Amniotic stem cell (primary cell): ENCODE measurements at regions not wholly inside any gene's neighbourhood (a gene's known extent, or its start where the extent isn't known, plus 50 kb on each side); places are given as distances from the start of the nearest gene placed in this dataset.

Experiments used
- DNase-seq: peaks from one replicate; lab custom pipeline; 2025; lab: John Stamatoyannopoulos, UW

- DNase-seq = no peak
Observed at GRCh38 chr6:6840831-6841291, 252.3 kb downstream of the LY86 start.

- no peak for DNase-seq
Observed at GRCh38 chr6:6841571-6841970, 253.1 kb downstream of the LY86 start.

GRCh38 chr6:6842291-6842690 lies 253.8 kb downstream of the LY86 start:
- DNase-seq = no peak

- no peak for DNase-seq
Observed at GRCh38 chr6:6843057-6843627, 254.6 kb downstream of the LY86 start.

DNA sequence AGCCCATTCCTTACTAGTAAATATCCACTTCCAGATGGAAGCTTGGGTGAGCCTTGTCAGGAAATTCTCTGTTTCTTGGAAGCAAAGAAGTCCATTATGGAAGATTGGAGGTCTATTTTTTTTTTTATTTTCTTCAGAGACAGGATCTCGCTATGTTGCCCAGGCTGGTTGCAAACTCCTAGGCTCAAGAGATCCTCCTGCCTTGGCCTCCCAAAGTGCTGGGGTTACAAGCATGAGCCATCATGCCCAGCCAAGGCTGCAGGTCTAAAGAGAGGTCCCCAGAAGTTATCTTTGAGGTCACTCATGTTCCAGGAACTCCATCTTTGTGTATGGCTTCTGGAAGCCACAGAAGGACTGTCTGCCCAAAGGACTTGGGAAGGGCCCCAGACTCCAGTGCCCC lies 255.3 kb downstream of the LY86 start:
- no peak for DNase-seq

DNA sequence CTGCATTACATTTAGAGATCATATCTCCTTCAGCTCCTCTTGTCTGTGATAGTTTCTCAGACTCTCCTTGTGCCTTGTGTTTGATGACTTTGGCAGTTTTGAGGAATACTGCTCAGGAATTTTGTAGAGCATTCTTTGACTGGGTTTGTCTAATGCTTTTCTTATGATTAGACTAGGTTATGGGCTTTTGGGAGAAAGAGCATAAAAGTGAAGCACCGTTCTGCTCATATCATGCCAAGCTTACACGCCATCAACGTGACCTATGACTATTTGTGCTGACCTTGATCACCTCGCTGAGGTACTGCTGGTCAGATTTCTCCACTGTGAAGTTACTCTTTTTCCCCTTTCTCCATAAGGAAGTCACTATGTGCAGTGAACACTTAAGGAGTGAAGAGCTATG lies 256.0 kb downstream of the LY86 start:
- no peak for DNase-seq

DNA sequence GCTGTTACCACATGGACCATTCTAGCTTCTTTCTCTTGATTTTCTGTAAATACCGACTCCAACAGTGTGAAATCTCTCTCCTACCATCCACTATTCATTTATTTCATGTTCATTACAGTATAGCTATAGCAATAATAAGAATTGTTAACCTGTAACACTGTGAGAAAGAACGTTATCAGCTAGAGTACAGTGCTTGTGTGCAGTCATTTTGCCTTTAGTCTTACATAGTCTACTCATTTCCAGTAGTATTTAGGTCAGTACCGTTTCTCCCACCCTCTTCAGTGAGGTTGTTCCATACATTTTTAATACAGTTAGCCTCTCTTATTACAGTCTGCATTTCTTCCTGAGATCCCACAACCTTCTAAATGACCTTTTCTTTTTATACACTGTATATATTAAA lies 257.1 kb downstream of the LY86 start:
- no peak for DNase-seq

DNA sequence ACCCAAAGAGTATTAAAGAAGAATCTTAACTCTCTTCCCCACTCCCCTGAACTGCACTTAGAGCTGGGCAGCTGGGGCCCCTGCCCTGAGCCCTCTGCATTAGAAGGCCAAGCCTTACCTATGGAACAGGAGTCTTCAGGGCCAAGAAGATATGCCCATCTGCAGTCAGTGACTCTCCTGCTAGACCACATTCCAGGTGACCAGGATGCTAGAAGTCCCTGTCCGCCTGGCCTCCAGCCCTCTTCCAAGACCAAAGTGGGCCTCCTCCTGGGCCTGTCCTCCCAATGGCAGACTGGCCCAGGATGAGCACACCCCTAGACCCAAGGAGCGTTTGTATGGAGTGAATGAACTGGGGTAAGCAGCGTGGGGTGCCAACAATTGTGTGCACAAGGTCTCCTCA lies 259.1 kb downstream of the LY86 start:
- DNase-seq = no peak

DNA sequence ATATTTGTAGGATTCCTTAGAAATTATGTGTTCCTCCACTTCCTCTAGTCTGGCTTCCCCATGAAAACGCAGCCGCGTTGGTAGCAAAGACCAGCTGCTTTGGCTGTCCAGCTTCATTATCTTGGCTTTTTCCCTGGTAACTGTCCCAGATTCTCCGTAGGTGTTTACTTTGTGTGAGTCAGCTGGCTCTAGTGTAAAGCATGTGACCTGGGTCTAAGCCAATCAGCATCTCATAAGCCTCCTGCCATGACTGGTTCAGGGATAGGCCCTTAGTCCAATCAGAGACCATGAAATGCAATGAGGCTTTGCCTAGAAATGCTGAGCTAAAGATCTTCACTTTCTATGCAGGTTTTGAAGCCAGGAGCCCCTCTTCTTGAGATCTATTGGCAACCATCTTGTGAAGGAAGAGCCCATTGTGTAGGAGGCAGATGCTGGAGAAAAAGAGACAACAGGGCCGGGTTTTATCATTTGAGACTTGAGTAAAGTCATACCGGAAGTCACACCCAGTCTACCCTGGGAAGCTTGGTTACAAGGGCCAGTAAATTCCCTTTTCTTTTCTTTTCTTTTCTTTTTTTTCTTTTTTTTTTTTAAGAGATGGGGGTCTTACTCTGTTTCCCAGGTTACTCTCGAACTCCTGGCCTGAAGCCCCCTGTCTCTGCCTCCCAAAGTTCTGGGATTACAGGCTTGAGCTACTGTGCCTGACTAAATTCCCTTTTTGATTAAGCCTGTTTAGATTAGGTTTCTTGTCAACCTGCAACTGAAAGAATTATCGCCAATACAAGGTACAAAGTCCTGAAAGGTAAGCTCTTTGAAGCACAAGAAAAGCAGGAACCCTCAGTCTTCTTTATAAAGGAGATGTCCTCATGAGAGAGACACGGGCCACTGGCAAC lies 256.5 kb upstream of the RREB1 start:
- no peak for DNase-seq

DNA sequence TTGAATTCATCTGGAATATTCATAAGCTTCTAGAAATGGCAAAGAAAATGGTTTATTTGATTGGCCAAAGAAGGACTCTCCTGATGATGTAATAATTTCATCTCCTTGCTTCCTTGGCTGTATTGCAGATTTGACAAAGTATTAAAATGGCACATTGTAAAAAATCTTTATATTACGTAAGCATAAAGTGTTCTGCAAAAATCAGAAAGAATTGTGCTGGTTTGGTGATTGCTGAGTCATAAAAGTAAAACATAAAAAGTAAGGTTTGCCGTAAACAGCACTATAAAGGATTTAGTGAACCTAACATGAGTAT lies 255.9 kb upstream of the RREB1 start:
- DNase-seq = no peak

GRCh38 chr6:6856538-6857523 lies 250.9 kb upstream of the RREB1 start:
- DNase-seq = no peak

GRCh38 chr6:6857528-6857927 lies 250.2 kb upstream of the RREB1 start:
- no peak for DNase-seq

GRCh38 chr6:6858533-6858982 lies 249.2 kb upstream of the RREB1 start:
- DNase-seq = no peak

DNA sequence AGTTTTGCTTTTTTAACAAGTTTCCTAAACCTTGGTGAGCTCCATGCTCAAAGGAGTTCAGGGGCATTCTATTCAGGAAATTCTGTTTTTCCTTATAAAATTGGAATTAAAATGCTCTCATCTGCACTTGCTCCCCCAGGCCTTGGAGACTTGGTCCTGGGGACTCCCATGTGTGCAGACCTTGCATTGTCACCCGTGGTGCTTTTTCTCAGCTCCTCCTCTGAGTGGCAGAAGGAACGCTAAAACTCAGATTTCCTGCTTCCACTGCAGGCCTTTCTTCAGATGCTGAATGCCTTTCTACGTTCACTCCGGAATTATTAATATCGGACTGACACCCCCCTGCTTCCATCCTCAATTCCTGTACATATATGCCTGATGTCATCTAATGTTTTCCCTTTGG lies 248.7 kb upstream of the RREB1 start:
- DNase-seq = no peak

GRCh38 chr6:6859722-6860121 lies 248.0 kb upstream of the RREB1 start:
- no peak for DNase-seq

DNA sequence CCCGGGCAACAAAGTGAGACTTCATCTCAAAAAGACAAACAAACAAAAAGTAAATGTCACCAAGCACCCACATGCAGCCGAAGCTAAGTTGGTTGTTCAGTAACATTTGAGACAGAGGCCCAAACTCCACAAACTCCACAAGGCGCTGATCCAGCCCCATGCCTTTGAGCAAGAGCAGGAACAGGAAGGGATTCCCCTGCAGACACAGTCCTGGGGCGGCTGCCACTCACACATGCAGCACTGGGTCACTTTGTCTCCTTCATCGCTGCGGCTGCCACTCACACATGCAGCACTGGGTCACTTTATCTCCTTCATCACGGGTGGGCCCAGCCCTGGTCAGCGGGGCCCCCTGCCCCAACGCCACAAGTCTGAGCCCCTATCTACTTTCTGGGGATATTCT lies 246.9 kb upstream of the RREB1 start:
- no peak for DNase-seq

DNA sequence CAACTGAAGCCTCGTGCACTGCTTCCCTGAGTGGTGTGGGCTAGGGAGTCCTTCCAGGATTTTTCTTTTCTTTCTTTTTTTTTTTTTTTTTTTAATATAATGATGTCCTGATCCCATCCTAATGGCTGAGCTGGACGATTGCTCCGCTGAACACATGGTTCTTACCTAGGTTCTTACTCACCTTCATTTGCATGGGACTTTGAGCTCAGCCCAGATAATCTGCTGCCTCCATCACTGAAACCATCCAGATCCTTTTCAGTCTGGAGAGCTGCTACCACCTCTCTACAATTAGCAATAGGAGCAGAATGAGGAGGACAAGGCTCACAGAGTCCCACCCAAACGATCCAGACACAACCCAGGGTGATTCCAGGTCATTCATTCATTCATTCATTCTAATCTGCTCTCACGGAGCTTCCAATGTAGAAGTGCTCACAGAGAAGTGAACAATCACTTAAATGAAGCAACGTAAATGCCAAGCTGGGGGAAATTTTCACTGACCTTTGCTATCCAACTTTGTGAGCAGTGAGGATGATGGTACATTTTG lies 246.3 kb upstream of the RREB1 start:
- DNase-seq = no peak

DNA sequence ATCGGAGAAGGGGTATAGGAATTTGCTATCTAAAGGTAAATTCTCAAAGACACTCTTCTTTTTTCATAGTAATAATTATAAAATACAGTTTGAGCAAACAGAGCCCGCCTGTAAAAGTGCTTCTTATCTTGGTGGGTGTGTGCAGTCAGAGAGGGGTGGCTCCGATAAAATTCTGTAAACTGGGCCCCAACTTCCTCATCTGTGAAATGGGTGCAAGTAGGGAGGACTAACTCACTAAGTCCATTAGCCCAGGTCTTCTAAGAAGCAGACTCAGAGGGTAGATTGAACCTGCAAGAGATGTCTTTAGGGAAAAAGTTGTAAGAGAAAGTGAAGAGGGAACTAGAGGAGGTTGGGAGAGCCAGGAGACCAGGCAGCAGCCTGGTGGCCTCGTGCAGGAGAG lies 245.8 kb upstream of the RREB1 start:
- DNase-seq = no peak

GRCh38 chr6:6863970-6864639 lies 243.7 kb upstream of the RREB1 start:
- DNase-seq = no peak

DNA sequence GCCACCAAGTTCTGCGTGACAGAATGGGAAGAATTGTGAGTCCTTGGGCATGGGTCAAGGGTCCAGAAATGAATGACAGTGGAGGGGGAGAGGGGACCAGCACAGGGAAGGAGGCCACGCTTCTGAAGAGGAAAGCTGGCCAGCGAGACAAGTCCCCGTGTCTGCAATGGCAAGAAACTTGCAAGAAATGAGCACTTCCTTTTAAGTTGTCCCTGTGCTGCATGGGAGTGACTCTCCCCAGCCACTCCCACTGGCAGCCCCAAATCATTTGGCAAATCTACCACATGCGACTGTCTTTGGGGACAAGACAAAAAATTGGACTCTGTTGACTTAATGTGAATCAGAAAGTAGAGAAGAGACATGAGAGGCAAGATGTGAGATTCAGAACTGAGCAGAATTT lies 242.2 kb upstream of the RREB1 start:
- DNase-seq = no peak

DNA sequence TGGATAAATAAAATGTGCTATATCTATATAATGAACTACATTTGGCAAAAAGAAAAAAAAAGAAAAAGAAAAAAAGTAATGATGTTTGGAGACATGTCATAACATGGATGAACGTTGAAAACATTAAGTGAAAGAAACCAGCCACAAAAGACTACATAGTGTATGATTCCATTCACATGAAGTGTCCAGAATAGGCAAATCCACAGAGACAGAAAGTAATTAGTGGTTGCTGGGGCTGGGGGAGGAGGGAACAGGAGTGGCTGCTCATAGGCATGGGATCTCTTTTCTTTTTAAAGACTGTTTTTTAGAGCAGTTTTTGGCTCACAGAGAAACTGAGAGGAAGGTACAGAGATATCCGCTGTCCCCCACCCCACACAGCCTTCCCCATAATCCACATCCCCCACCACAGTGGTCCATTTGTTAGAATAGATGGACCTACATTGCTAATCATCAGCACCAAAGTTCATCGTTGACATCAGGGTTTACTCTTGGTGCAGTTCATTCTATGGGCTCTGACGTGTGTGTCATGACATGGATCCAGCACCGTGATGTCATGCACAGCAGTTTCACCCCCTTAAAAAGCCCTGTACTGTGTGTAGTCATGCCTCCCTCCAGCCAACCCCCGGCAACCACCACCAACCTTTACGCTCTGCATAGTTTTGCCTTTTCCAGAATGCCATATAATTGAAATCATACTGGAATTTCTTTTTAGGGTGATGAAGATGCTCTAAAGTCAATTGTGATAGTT lies 240.9 kb upstream of the RREB1 start:
- DNase-seq = no peak
